ENCODE measurements at regions not wholly inside any gene's neighbourhood (a gene's known extent, or its start where the extent isn't known, plus 50 kb on each side); places are given as distances from the start of the nearest gene placed in this dataset.
"Not testable (repeated sequence)": the region's sequence is repeated elsewhere in the genome, so short reads cannot be mapped to it uniquely, and the experiment has no call there.

DNA sequence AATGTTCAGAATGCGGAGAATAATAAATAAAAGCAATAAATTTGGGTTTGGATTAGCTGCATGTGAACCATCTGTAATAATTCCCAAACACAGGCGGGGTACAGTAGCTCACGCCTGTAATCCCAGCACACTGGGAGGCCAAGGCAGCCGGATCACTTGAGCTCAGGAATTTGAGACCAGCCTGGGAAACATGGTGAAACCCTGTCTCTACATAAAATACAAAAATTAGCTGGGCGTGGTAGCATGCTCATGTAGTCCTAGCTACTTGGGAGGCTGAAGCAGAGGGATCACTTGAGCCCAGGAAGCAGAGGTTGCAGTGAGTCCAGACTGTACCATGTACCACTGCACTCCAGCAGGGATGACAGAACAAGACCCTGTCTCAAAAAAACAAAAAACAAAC lies 53.9 kb upstream of the KCTD7 start:
- not testable (repeated sequence) for DNase-seq (ENCODE audit: low read depth in 2 of 2)

DNA sequence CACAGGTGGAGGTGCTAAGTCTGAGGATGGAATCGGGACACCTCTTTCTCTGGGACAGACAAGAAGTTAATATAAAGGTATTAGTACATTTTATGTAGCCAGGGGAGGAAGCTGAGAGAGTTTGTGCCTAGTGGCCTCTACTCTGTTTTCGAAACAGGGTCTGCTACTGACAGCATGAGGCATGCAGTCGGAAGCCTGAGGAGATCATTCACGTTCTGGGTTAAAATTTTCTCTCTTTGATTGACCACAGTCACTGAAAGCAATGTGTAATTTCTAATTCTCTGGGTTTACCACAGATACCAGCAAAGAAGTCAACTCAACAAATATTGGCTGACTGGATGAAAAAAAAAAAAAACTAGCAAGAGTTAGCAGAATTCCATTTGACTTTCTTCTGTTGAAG lies 53.3 kb upstream of the KCTD7 start:
- DNase-seq (ENCODE audit: low read depth in 2 of 2) = no peak

DNA sequence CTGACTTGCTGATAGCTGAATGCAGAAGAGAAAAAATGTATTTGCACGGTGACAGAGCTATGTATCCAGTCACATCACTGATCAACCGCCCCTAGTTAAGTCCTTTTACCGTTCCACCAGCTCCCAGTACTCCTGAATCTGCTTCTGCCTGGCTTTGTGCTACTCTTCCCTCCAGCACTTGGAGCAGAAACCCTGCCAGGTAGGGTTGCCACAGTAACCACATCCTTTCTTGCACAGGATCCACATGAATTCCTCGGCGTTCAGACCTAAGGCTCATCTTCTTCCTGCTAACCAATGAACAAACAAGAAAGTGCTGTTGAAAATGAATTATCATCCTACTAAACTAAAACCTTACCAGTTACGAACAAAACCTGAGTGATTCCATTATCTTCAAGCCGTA lies 52.0 kb upstream of the KCTD7 start:
- DNase-seq (ENCODE audit: low read depth in 2 of 2) = no peak

Measured in stimulated activated CD8-positive, alpha-beta memory T cell treated with anti-CD3 and anti-CD28 coated beads, Interleukin-2, amount 100 ng/mL, for 1 hour (primary cell).